GM10847 (cell line): ENCODE measurements at regions not wholly inside any gene's neighbourhood (a gene's known extent, or its start where the extent isn't known, plus 50 kb on each side); places are given as distances from the start of the nearest gene placed in this dataset.

Source experiments
- POLR2A ChIP-seq: IDR thresholded peaks from 2 replicates; pipeline ENCODE4 v1.6.1; 2011; ENCODE audit not compliant: insufficient read length; ENCODE audit errors: extremely low read depth

DNA sequence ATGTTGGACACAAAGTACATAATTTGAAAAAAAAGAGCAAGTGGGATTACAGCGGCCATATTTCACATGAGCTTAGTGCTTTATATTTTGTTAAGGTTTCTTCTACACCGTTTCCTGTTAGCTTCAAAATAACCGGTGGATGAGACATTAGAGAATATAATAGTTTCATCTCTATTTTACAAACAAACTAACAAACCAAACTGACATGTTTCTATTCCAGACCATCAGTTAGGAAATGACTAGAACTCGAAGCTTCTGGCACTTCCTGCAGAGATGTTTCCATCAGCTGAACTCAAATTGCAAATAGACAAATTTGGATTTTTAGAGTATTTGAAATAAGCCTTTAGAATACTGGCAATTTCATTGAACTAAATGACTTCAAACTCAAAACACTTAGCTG lies 86.5 kb downstream of the MTRR start:
- no peak for TF ChIP-seq POLR2A

DNA sequence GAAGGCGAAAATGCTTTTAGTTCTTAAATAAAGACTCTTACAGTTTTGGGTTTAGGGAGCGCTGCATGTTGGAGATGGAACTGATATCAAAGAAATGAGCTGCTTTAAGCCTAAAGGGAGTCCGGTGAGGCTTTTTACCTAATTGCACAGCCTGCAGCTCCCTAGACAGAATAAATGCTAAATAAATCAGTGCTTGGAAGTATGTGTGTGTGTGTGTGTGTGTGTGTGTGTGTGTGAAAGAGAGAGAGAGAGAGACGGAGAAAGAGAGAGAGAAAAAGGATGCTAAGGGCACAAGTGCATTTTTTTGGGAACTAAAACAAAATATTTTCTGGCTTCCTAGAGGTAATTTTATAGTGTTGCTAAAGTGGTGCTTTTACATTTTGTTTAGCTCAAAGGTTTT lies 88.4 kb downstream of the MTRR start:
- TF ChIP-seq POLR2A: no peak

DNA sequence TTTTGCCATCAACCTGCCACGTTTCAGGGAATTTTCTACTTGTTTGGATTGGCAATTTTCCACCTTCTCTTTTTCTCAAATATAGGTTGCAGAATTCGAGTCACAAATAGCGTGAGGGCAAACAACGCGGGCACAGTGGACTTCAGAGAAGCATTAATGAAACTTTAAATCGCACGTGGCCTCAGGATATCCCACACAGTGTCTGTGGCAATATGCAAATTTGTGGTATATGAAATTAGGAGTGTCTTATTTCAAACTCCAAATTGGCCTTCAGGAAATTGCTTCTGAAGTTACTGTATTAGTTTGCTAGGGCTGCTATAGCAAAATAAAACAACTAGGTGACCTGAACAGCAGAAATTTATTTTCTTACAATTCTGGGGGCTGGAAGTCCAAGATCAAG lies 91.2 kb downstream of the MTRR start:
- no peak for TF ChIP-seq POLR2A

DNA sequence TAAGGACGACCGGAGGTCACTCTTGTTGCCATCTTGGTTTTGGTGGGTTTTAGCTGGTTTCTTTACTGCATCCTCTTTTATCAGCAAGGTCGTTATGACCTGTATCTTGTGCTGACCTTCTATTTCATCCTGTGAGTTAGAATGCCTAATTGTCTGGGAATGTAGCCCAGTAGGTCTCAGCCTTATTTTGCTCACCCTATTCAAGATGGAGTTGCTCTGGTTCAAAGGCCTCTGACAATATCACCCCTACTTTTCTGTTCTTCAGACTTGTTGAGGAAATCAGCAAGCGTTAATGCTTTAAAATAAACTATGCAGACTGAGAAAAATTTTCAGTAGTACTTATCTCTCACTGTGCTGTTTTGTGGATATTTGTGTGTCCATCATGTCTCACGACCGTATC lies 92.6 kb downstream of the MTRR start:
- TF ChIP-seq POLR2A: no peak

DNA sequence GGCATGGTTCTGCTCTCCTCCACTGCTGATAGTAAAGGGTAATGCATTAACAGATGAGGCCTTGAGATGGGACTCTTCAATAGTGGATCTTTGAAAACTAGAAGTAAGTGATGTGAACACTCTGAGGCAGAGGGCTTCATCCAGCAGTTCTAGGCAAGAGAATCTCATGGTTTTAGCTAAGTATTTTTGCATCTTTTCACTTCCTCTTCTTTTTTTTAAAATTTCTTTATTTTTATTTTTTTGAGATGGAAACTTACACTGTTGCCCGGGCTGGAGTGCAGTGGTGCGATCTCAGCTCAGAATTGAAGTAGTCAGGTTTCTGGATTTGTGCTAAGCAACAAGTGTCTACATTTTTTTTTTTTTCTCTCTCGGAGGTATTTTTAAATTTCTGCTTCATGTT lies 101.9 kb downstream of the MTRR start:
- TF ChIP-seq POLR2A: no peak

DNA sequence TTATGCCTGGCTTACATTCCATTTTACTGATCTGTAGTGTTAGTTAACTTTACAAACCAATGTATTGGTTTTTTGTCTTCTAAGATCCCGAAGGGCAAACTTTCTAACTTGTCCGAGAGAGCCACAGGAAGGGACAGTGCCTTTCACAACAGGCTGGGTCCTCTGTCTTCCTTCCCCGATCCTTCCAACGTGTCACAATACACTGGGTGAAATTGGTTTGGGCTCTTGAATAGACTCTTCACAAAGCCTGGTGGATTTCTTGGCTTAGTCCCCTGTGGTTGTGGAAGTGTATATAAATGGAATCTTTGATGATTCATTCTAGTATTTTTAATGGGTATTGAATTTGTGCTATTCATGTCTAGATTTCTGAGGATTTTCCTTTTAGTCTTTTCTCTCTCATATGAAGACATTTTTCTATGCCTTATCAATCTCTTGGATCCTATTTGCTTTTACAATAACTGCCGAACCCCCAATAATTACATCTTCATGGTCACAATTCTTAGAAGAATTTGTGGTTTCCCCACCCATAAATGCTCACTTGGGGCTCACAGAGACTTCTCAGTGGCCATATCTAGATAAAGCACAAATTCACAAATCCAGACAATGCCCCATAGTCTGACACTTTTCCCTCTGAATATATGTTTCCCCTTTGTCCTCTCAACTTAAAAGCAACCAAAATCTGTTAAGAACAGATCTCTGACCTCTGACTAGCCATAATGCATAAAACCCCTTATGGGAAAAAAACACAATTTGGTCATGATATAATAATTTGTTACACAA lies 107.7 kb downstream of the MTRR start:
- TF ChIP-seq POLR2A: no peak

DNA sequence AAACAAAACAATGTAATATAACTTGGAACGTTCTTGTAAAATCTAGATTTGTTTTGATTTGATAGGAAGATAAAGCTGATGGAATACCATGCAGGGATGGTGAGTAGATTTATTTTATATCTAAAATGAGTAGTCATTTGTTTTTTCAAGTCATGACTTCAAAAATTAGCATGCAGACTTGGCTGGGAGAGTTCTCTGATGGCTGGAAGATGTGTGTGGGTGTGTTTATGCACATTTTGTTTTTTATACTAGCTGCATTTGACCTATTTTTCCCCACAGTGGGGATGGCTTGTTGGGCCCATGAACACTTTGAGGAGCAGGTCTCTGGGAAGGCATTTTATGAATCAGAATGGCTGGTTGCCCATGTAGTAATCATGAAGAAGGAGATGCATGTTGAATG lies 109.2 kb downstream of the MTRR start:
- TF ChIP-seq POLR2A: no peak

DNA sequence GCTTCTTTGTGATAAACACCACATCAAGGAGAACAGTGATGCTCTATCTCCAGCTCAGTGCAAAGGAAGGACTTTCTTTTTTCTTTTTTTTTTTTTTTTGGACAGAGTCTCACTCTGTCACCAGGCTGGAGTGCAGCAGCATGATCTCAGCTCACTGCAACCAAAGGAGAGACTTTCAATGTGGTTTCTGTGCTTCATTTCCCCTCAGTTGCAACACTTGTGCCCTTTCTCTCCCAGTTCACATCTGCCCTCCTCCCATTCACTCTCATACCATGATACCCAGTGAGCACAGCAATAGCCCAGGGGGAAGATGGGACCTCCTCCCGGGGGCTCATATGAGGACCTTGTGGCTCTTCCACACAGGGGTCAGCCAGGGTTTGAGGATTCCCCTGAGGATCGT lies 110.0 kb downstream of the MTRR start:
- no peak for TF ChIP-seq POLR2A

DNA sequence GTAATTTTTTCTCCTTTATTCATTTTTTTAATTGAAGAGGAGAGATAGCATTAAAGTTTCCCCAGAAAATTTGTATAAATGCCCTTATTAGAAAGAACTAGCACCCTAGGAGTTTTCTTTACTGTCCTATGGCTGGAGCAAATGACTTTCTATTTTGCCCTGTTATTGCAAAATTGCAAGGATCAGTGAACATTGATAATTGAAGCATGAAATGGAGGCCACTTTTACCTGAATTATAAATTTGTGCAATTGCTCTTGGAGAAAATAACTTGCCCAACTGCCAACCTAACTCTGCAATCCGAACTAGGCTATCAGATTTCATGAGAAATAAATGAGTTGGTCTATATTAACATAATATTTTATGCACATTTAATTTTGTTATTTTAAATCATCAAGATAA lies 111.9 kb downstream of the MTRR start:
- TF ChIP-seq POLR2A: no peak

DNA sequence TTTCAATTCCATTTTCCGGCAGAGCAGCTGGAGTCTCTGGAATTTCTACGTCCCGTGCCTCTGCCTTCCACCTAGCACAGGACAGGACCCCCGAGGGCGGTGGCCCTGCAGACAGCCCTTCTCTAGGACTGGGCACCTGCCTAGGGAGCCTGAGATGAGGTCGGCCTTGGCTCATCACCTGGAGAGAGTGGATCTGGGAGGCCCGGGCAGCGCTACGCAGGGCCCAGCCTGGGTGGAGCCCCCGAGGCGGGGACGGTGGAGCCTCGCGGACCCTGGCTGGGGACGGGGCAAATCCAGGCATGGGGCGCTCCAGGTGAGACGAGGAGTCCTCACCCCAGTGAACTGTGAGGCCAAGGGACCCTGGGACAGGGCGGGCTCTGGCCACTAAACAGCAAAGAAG lies 114.5 kb downstream of the MTRR start:
- no peak for TF ChIP-seq POLR2A

DNA sequence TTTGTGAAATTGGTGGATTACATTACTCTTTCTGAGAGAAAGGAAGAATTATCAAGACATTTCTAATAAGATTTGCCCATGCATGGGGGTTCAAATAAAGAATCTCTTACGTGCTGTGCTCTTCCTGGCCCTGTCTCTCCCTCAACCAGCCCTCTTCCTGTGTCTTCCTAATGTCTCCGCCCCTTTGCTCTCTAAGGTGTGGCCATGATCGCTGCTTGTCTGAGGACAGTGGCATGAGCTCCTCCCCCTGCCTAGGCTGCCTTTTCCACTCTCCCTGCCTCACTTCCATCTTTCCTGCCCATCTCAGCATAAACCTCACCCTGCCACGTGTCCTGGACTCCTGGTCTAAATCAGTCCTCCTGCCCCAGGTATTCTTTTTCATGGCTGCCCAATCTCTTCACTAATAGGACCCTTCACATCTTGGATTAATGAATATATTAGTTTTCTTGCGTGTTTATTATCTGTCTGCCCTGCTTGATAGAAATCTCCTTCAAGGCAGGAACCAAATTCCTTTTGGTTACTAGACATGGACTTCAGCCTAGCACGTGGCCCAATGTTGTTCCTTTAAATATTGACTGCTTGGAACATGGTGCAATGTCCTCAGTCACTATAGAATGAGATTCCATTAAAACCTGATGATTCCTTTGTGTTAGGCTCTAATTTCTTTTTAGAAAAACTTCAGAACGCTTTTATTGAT lies 122.3 kb downstream of the MTRR start:
- TF ChIP-seq POLR2A: no peak

DNA sequence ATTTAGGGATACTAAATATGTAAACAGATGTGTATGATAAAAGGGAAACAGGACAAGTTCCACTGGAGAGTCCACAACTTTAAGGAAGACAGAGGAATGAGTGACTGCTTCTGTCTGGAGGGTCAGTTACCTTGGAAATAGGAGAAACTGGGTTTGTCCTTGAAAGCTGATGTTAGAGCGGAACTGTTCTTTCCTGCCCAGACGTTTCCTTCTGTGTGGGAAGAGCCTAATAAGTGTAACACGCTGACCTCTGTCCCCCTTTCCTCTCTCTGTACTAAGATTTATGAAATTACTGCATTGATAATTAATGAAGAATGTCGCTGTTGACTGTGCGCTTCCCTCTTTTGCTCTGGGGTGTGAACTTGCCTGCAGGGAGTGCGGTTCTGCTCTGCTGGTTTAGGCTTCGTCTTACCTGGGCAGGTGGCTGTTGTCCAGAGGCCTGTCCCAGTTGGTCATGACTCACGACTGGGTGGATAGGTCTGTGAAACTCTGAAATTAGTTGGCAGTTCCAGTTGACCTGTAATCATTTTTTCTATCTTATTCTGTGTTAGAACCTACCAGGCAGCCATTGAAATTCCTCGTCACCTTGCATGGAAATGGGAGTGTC lies 126.8 kb downstream of the MTRR start:
- TF ChIP-seq POLR2A: no peak

DNA sequence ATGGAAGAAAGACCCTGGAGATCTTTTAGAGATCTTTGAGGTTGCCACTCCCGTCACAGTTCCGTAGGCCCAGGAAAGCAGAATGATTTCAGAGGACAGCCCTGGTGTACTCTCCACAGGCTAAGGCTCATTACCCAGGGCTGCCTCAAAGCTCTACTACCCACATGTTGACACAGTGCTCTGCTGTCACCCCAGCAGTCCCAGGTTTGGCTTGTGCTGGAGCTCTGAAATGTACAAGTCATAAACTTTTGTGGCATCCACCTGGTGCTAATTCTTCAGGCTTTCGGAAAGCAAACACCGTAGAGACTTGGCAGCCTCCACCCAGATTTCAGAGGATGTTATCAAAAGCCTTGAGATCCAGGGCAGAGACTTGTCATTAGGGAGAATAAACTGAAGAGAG lies 136.5 kb downstream of the MTRR start:
- no peak for TF ChIP-seq POLR2A

DNA sequence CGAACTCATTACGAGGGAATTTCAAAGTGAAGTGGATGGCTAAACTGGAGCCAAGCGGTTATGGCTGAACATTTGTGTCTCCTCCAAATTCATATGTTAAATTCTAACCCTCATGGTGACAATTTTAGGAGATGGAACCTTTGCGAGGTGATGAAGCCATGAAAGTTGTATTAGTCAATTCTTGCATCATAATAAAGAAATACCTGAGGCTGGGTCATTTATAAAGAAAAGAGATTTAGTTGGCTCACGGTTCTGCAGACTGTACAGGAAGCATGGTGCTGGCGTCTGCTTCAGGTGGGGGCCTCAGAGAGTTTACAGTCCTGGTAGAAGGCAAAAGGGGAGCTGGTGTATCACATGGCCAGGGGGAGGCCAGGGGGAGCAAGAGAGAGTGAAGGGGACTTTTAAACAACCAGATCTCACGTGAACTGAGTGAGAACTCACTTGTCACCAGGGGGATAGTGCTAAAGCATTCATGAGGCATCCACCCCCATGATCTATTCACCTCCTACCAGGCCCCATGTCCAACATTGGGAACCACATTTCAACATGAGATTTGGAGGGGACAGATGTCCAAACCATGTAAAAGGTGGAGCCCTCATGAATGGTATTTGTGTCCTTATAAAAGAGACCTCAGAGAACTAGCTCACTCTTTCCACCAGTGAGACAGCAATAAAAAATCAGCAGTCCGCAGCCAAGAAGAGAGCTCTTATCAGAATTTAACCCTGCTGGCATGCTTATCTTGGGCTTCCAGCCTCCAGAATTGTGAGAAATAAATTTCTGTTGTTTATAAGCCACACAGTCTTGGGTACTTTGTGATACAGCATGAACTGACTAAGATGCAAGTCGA lies 143.4 kb downstream of the MTRR start:
- TF ChIP-seq POLR2A: no peak

DNA sequence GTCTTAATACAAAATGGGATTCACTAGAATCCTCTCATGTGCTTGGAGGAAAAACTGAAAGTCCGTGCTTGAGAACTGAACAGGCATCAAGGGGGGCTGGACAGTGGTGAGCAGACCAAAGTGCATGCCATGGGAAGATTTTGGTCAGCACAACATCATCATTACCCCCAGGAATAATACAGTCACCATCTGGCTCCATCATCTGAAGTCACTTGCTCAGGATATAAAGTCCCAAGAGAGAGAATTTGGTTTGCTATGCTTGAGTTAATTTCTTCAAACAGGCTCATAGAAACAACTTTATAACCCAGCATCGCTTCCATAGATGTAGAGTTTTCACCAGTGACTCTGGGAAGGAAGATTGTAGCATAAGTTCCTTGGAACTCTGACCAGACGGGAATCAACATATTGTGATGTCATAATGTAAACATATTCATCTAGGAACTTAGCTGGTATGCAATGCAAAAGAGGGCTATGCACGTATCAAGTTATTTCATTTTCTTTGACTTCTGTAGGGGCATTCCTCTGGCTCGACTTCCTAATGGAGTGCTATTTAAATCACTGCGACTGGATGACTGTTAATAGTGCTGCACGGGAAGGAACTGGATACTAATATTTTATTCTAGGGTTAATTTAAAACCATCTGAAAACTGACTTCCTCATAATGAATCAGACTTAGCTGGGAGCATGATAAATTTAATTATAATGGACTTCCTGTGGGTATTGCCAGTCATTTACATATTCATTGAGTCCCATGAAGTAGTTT lies 145.2 kb downstream of the MTRR start:
- TF ChIP-seq POLR2A: no peak
